Endothelial cell of umbilical vein (primary cell): ENCODE measurements at regions not wholly inside any gene's neighbourhood (a gene's known extent, or its start where the extent isn't known, plus 50 kb on each side); places are given as distances from the start of the nearest gene placed in this dataset.

ENCODE experiments used
- BruUV-seq: library from RNA; stranded (reverse); fragments of 400-500 nt; replicated peaks from 2 replicates; lab custom pipeline; 2021; lab: Mats Ljungman, UMichigan
- CTCF ChIA-PET: fragments of 300-600, 350-600 bp; sonication (Branson Sonifier 250); formaldehyde crosslinking; loops from one replicate; lab custom pipeline; 2021; ENCODE audit warnings: antibody characterized with exemption, inconsistent platforms; lab: Charles Lee
- POLR2A ChIA-PET: fragments of 300-600, 350-600 bp; sonication (Branson Sonifier 250); formaldehyde crosslinking; loops from one replicate; lab custom pipeline; 2021; ENCODE audit warnings: antibody characterized with exemption, inconsistent platforms; lab: Charles Lee
- DNase-seq: peaks from one replicate; pipeline ENCODE4 v3.0.0-alpha.2; 2011; ENCODE audit warnings: low read depth, low spot score
- FAIRE-seq: peaks from 2 replicates; lab custom pipeline; 2011; peaks lifted over from hg19 to GRCh38; lab: Jason Lieb, UNC
- H2AFZ ChIP-seq: 2 replicates; pipeline ENCODE4 v1.6.0; 2012; ENCODE audit warnings: low read depth, low read length, control low read depth, inconsistent platforms
- H3K27ac ChIP-seq: 2 replicates; pipeline ENCODE4 v1.5.1; 2011; ENCODE audit warnings: low read depth, mild to moderate bottlenecking, control low read depth, low read length, moderate library complexity; ENCODE audit not compliant: insufficient read depth
- H3K27me3 ChIP-seq, 2 experiments: 2 replicates each; pipeline versions ENCODE4 v1.6.0 to v1.6.1; 2011; ENCODE audit warnings: low read length in 2 of 2, mixed read lengths in 1 of 2; ENCODE audit not compliant: control insufficient read depth in 2 of 2, insufficient read depth in 2 of 2
- H3K36me3 ChIP-seq, 2 experiments: 2 replicates in 1 of 2; 3 replicates in 1 of 2; pipeline ENCODE4 v1.5.1; 2011; ENCODE audit warnings: low read length in 2 of 2, mild to moderate bottlenecking in 1 of 2, moderate library complexity in 1 of 2; ENCODE audit not compliant: control insufficient read depth in 2 of 2, insufficient read depth in 2 of 2; ENCODE audit errors: extremely low read depth in 1 of 2
- H3K4me1 ChIP-seq: 3 replicates; pipeline ENCODE4 v1.5.1; 2011; ENCODE audit warnings: mild to moderate bottlenecking, low read length; ENCODE audit not compliant: control insufficient read depth, insufficient read depth; ENCODE audit errors: extremely low read depth
- H3K4me2 ChIP-seq: 2 replicates; pipeline ENCODE4 v1.6.1; 2011; ENCODE audit warnings: low read length, control low read depth, mixed read lengths; ENCODE audit not compliant: insufficient read depth
- H3K4me3 ChIP-seq, 3 experiments: fragments of 200-600 bp in 1 of 3; sonication (generic), shearing (Covaris generic) in 1 of 3; replicated peaks in 1 of 3; 2 replicates each; pipeline ENCODE4 v1.5.1; 2011 to 2016; ENCODE audit warnings: control low read depth in 3 of 3, low read length in 3 of 3, mild to moderate bottlenecking in 2 of 3, inconsistent platforms in 1 of 3, low read depth in 1 of 3, moderate library complexity in 1 of 3; ENCODE audit not compliant: insufficient read depth in 1 of 3
- H3K79me2 ChIP-seq: 2 replicates; pipeline ENCODE4 v1.6.0; 2012; ENCODE audit warnings: low read length, inconsistent platforms; ENCODE audit not compliant: control insufficient read depth, insufficient read depth
- H3K9ac ChIP-seq: replicated peaks from 2 replicates; pipeline ENCODE3; 2011; ENCODE audit warnings: low read length, control low read depth; ENCODE audit not compliant: insufficient read depth; ENCODE audit errors: extremely low read depth
- H3K9me1 ChIP-seq: replicated peaks from 3 replicates; pipeline ENCODE4 v1.6.0; 2011; ENCODE audit warnings: mild to moderate bottlenecking, low read length; ENCODE audit not compliant: control insufficient read depth, insufficient read depth; ENCODE audit errors: extremely low read depth
- H3K9me3 ChIP-seq: replicated peaks from 2 replicates; pipeline ENCODE4 v1.5.1; 2012; ENCODE audit warnings: low read length, inconsistent platforms; ENCODE audit not compliant: control insufficient read depth, insufficient read depth
- H4K20me1 ChIP-seq: replicated peaks from 2 replicates; pipeline ENCODE3; 2011; ENCODE audit warnings: mild to moderate bottlenecking, low read length; ENCODE audit not compliant: control insufficient read depth, insufficient read depth; ENCODE audit errors: extremely low read depth
- CTCF ChIP-seq, 2 donors: IDR thresholded peaks; 1 replicate in 1 of 2; 2 replicates in 1 of 2; pipeline ENCODE4 v1.5.1; 2011; ENCODE audit warnings: low read length in 2 of 2, mild to moderate bottlenecking in 2 of 2, moderate library complexity in 2 of 2, control low read depth in 1 of 2, inconsistent platforms in 1 of 2, low read depth in 1 of 2; ENCODE audit not compliant: insufficient read depth in 1 of 2; ENCODE audit errors: extremely low read depth in 1 of 2
- EZH2 ChIP-seq: IDR thresholded peaks from 2 replicates; pipeline ENCODE4 v1.6.1; 2012; ENCODE audit warnings: borderline replicate concordance, low read depth, mild to moderate bottlenecking, moderate library complexity, low read length, inconsistent platforms; ENCODE audit not compliant: severe bottlenecking
- FOS ChIP-seq: IDR thresholded peaks from 2 replicates; pipeline ENCODE4 v1.6.1; 2011; ENCODE audit warnings: mild to moderate bottlenecking, low read length, moderate library complexity, borderline replicate concordance; ENCODE audit not compliant: insufficient read depth
- GATA2 ChIP-seq: IDR thresholded peaks from 2 replicates; pipeline ENCODE4 v1.7.0; 2011; ENCODE audit warnings: low read depth, mild to moderate bottlenecking, moderate library complexity, mixed read lengths, low read length; ENCODE audit not compliant: insufficient read length, insufficient read depth
- JUN ChIP-seq: IDR thresholded peaks from 2 replicates; pipeline ENCODE4 v1.6.1; 2011; ENCODE audit warnings: borderline replicate concordance, low read depth; ENCODE audit not compliant: insufficient read length, insufficient read depth
- MYC ChIP-seq: IDR thresholded peaks from one replicate; pipeline ENCODE4 v1.6.1; 2011; ENCODE audit warnings: mild to moderate bottlenecking, low read depth, low read length
- POLR2A ChIP-seq: IDR thresholded peaks from 2 replicates; pipeline ENCODE4 v1.6.1; 2012; ENCODE audit warnings: low read depth, mild to moderate bottlenecking, control low read depth, low read length
- POLR2AphosphoS5 ChIP-seq: IDR thresholded peaks from 2 replicates; pipeline ENCODE4 v1.6.1; 2012; ENCODE audit warnings: low read depth, mild to moderate bottlenecking, control low read depth, low read length, moderate library complexity; ENCODE audit not compliant: insufficient read depth
- dilution Hi-C: fragments of 300-500 bp; cut with MboI; formaldehyde crosslinking; loops from one replicate; pipeline ENCODE4 v1.15.0; 2019; ENCODE audit warnings: low sequenced_read_pairs; ENCODE audit not compliant: extremely low pct_ligation_motif_present
- intact Hi-C: fragments of 100-400 bp; cut with micrococcal nuclease; formaldehyde crosslinking; loops from one replicate; pipeline ENCODE4 v1.10.0; 2022
- TF ChIP-seq, protein P1 (sequence below): IDR thresholded peaks from 2 replicates; pipeline ENCODE4 v1.6.1; 2011; ENCODE audit not compliant: insufficient read depth, insufficient read length

- Histone ChIP-seq H4K20me1 (no peaks in the 10 kb centered on the region), H3K9ac (no peak overlapping the region), H3K9me3 (no peaks in the 10 kb centered on the region), H3K79me2 (no peaks in the 10 kb centered on the region), H3K27me3 (no peaks in the 10 kb centered on the region), H3K9me1 (no peaks in the 10 kb centered on the region), H3K36me3 (no peaks in the 10 kb centered on the region), H3K4me3 (no peak overlapping the region), H3K4me1 (no peaks in the 10 kb centered on the region), H2AFZ (no peak overlapping the region), H3K27ac (no peak overlapping the region), H3K4me2 (no peak overlapping the region)
- DNase-seq, result no peak
- CTCF ChIA-PET, result no interaction called here
- POLR2A ChIA-PET, result no interaction called here
- TF ChIP-seq FOS, result no peak
- no peak for TF ChIP-seq CTCF (IDR thresholded peaks at IDR 0.05; ENCODE audit: extremely low read depth in 1 of 2, insufficient read depth in 1 of 2, low read depth in 1 of 2, low read length in 2 of 2)
- TF ChIP-seq EZH2, result no peak
- TF ChIP-seq JUN, result no peak
- TF ChIP-seq, protein P1, sequence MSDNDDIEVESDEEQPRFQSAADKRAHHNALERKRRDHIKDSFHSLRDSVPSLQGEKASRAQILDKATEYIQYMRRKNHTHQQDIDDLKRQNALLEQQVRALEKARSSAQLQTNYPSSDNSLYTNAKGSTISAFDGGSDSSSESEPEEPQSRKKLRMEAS, result no peak
- TF ChIP-seq POLR2AphosphoS5, result no peak
- TF ChIP-seq MYC, result no peak
- TF ChIP-seq POLR2A, result no peak
- TF ChIP-seq GATA2, result no peak
- dilution Hi-C loops, result no loop called here
- no peak for FAIRE-seq
- BruUV-seq, result no TSS peak
- intact Hi-C loops, result no loop called here
Measured at GRCh38 chr13:20311022-20311421, 78.9 kb upstream of the GJB6 start.
